GM04504 (cell line): ENCODE measurements at regions not wholly inside any gene's neighbourhood (a gene's known extent, or its start where the extent isn't known, plus 50 kb on each side); places are given as distances from the start of the nearest gene placed in this dataset.
A peak's percentile ranks its signal among the peaks of the same experiment; 100 is the strongest.

ENCODE experiments used
- DNase-seq: peaks from one replicate; pipeline ENCODE4 v3.0.0-alpha.2; 2012; ENCODE audit warnings: low read depth

DNA sequence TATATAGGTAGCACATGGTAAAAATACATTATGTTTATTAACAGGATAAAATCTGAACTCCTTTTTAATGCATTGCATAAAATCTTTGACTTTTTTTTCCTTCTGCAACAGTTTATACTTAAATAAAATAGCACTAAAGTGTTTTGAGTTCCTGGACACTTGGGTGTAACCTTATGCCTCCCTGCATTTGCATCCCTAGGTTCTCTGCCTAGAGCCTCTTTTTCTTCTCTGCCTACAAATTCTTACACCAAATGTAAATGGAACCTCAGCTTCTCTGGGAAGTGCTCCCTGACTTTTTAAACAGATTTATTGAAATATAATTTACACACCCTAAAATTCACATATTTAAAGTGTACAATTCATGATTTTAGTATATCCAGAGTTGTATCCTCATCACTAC is 1017.6 kb downstream of the CNTNAP5 start:
- no peak for DNase-seq

DNA sequence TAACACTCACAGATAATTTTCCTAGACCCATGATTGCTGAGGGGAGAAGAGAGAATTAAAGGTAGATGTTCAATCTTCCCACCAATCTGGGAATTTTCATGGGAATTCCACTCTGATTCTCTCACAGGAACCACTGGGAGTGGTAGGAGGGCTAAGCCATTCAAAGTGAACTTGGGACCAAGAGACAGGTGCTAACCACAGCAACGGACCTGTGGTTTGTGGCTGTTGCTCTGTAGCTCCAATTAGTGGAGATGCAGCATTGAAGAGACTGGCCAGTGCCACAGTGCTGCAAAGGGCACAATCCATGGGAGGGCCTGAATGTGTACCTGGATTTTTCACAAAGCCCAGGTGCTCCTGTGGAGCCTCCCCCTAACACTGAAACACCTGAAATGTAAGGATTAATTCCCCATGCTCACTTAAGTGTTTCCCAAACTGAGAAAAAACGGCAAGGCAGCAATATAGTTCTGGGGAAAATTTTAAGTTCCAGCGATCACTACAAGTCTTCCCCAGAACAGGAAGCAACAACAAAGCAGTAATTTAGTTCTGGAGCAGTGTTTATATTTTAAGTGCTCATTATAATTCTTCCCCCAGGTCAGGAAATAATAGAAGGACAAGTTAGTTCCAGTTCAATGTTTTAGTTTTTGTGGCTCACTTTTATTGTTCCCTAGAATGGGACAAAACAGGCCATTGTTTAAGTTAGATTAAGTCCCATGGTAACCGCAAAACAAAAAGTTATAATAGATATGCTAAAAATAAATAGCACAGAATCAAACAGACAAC is 1045.8 kb downstream of the CNTNAP5 start:
- DNase-seq: no peak

DNA sequence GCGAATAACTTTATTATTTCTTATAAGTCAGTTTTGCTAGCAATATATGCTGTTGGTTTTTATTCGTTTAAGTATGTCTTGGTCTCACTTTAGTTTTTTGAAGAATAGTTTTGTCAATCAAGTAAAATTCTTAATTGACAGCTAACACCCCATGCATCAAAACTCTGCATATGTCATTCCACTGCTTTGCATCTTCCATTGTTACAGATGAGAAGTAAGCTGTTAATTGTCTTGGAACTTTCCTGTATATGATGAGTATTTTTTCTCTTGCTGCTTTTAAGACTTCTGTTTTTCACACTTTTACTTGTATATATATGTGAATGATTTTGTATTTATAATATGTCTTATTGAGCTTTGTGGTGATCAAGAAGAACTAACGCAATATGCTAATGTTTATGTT is 1048.4 kb downstream of the CNTNAP5 start:
- DNase-seq: no peak

DNA sequence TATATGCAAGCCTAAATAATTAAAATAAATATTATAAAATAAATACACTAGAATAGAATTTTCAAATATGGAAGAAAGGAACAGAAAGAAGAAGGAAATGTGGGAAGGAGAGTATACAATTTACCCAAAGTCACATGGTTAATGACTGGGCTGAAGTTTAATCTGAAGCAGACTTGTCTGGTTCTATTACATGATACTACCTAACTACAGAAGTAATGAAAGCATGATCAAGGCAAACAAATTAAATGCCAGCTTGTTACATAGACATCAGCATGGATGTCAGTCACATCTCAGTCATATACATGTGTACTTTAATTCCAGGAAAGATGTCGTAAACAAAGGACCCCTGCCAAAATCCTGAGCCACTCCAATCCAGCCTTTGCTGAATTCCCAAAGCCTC is 1060.8 kb downstream of the CNTNAP5 start:
- DNase-seq: no peak

DNA sequence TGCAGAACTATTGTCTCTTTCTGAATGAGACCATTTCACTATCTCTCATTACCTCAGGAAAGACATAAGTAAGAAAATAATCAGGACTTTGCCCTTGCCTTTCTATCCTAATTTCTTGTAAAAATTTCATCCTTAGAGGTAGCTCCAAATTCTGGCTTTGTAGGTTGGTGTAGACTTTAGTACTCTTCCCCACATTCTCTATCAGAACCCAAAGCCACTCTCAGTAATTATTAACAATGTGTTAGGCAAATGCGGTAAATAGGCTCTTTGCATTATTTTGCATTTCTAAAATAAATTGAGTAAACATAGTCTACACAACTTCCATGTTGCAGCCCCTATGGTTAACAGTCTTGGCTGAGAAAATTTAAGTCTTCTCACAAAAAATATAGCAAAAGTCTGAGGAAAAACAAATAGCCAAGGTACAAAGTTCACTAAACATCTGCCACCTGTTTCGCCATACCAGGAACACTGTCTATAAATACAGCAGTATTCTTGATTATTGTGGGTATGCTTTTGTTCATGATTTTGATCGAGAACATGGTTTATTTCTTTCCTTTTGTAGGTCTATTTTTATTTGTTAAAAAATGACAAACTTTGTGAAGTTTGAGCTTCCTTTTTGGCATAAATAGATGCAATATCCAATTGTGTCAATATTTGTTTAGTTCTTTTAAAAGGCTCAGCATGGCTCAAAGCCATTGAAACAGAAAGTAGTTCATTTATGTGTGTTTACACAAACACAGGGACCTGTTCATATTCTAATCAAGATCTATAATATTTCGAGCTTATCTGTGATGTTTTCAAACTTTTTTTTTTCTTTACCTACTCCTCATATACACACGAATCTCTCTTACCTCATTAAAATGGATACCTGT is 1061.5 kb downstream of the CNTNAP5 start:
- no peak for DNase-seq

DNA sequence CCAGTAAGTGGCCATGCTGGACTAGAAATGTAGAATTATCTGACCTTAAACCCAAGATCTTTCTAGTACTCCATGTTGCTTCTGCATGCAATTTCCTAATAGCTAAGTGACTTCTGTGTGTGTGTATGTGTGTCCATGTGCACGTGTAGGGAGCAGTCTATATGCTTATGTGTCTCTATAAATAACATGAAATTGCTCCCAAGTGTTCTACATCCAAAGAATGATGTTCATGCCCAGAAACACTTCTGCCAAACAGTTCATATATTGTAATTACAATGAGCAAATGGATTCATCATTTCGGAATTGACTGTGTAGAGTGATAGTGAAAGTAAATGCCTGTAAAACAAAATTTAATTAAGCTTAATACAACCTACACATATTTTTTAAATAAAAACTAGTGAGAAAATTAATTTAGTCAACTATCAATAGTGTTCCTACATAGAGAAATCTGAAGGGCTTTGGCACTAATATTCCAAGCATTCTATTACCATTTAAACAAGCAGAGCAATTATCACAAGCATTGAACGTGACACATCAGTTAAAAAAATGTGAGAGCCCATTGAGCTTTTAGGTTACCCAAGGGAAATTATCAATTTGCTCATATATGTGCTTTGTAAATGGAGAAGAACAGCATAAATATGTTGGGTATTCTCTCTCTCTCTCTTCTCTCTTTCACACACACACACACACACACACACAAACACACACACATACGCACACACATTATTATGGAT is 1067.4 kb downstream of the CNTNAP5 start:
- DNase-seq: no peak

DNA sequence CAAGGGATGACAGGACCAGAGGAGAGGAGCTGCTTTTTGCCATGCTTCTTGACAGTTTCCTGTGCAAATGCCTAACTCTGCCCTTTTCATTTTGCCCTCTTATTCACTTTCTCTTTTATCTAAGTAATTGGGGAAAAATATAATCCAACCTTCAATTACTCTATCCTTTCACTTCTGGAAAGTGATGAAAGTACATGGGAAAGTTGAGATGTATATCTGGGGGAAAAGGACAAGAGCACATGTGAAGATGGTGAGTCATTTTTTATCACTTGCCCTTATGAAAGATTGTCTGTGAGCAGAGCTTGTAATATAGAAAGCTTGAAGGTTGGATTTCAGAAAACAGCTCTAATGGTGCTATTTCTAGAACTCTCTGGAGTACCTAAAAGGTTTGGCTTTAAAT is 1070.7 kb downstream of the CNTNAP5 start:
- no peak for DNase-seq

DNA sequence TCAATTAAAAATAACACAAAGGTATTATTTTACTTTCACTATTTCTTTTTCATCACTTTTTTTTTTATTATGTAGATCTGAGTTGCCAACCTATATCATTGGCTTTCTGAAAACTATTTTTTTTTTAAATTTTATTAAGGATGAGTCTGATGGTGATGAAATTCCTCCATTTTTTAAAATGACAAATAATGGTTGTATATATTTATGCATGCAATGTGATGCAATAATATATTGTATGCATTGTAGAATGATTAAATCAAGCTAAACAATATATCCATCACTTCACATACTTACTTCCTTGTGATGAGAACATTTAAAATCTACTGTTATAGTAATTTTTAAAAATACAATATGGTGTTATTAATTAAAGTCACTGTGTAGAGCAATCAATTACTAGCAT is 1081.6 kb downstream of the CNTNAP5 start:
- no peak for DNase-seq

DNA sequence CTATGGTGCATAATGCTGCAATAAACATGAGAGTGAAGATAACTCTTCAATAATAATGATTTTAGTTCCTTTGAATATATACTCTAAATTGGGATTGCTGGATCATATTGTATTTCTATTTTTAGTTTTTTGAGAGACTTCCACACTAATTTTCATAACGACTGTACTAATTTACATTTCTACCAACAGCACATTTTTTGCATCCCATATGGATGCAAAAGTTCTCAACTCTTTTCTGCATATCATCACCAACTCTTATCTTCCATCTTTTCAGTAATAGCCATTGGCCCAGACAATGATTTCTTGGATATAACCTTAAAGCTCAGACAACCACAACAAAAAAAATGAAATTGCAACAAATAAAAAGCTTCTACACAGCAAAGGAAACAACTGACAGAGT is 1082.4 kb downstream of the CNTNAP5 start:
- no peak for DNase-seq

DNA sequence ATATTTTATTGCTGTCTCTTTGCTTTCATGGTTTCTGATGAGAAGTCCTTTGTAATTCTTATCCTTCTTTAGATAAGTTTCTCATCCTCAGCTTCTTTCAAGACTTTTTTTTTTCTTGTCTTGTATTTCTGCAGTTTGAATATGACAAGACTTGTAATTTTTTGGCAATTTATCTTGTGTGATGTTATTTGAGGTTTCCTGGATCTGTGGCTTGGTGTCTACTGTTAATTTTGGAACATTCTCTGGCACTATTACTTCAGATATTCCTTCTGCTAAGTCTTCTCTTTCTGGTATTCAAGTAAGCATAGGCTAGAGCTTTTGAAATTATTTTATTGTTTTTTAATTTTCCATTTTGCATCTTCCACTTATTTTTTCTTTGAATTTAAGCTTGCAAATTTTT is 1083.2 kb downstream of the CNTNAP5 start:
- DNase-seq: no peak

DNA sequence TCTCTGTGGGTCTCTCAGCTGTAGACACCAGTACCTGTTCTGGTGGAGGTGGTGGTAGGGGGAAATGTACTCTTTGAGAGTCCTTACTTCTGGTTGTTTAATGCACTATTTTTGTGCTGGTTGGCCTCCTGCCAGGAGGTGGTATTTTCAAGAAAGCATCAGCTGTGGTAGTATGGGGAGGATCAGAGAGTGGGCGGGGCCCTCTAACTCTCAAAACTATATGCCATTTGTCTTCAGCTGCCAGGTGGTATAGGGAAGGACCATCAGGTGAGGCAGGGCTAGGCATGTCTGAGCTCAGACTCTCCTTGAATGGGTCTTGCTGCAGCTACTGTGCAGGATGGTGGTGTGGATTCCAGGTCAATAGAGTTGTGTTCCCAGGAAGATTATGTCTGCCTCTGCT is 1100.8 kb downstream of the CNTNAP5 start:
- no peak for DNase-seq

DNA sequence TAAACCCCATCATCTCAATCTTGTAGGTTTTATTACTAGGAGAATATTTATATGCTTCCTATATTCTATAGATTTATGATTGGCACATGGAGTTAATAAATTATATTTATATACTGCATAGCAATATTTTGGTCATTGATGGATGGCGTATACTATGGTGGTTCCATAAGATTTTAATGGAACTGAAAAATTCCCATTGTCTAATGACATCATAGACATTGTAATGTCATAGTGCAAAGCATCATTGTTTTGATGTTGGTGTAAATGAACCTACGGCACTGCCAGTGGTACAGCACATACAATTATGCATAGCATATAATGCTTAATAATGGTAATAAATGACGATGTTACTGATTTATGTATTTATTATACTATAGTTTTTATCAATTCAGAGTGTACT is 1135.9 kb downstream of the CNTNAP5 start:
- no peak for DNase-seq

DNA sequence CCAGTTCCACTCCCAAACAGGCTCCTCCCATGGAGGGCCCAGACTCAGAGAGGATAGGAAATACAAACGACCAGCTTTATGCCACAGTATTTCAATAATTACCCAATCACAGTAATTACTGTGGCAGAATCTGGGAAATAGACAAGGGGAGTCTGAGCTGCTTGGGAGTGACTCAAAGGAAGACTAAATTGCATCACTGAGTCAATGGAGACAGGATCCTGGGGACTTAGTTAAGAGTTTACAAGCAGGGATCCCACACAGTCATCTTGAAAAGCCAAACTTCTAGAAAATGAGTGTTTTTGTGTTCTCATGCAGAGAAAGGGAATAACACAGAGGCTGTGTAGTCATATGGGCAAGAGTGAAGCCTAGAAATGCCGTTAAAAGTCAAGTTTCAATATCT is 1142.1 kb downstream of the CNTNAP5 start:
- peak; percentile 17 for DNase-seq

DNA sequence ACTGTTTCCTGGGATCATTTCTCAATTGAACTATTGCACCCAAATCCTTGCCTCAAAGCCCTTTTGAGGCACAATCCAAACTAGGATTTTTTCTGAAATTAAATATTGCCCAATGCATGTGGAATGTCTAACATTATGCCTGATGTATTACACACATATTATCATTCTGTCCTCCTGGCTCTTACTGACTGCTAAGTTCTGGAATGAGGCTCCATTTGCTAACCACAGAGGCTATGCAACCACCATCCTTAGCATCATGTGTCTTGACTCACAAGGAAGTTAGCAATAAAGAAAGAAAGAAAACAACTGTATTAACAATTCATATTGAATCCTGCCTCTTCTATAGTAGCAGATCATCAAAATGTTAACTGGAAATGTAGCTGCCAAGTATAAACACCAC is 1142.7 kb downstream of the CNTNAP5 start:
- peak; percentile 34 for DNase-seq

DNA sequence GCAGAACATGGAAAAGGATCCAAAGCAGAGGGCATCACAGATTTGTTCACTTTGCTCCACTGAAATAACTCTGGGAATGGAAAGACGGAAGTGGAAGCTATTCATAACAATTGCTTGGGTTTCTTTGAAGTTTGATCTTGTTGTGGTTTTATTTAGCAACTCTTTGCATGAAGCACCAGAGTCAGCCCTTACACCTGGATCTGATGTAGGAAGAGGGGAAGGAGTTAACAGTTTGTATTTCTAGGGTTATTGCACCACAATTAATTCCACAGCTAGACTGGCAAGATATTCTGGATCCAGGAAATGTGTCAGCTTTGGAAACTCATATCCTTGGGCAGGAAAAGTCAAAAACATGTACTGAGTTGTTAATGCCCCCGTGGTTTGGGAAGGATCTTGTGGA is 1143.4 kb downstream of the CNTNAP5 start:
- no peak for DNase-seq

DNA sequence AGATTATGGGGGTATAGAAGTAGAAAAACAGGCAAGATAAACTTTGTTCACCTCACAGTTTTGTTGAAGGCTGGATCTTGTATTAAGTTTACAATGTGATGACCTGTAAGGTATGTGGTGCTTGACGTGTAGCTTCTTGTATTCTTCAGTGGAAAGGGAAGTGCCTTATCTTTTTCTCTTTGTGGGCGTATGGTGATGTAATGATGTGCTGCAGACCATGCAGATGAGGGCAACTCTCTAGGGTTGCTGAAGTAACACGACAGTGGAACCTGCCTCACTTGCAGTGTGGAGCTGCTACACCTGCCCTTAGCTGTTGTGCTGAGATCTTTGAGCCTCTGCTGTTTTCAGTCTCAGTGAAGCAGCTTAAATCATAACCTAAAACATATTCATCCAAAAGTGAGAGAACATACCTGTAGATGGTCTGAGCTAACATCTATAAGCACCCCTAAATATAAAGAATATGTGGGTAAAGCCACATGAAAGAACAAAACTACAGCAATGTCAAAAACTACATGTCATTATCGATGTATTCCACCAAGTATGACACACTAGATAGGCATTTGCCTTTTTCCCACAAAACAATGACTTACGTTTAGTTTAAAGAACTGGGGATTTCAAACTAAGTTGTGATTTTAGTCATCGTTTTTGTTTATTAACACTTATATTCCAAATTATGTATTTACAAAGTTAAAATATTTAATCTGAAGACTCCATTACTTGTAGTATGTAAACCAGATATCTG is 1144.1 kb downstream of the CNTNAP5 start:
- DNase-seq: no peak

DNA sequence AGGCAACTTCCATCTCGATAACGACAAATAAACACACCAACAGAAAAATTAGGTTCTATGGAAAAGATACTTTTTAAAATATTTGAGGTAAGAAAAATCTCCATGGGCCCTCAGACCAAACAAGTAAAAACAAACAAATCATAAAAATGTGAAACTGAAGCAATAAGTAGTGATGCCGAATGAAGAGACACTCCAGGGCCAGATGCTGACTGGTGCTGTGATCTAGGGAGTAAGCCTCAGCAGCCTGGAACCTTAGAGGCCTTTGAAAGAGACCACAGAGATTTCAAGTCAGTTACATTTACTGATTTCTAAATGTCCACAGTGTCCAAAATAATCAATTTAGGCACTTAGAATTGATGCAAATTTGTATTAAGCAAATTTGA is 1144.7 kb downstream of the CNTNAP5 start:
- no peak for DNase-seq

DNA sequence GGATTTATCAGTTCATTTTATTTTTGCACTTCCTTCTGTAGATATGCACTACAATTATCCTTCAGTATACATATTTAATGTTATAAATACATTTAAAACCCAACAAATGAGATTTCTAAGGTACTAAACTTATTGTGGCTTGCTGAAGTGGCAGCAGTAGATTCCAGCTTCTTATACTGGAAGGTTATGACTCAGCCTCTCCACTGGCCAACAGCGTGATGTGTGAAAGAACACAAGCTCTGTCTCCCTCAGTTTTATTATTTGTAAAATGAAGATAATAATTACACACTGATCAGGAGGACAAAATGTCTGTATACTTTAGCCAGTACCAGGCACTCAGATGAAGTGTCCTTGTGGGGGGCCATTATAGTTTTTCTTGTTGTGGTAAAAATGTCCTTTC is 1147.1 kb downstream of the CNTNAP5 start:
- no peak for DNase-seq

DNA sequence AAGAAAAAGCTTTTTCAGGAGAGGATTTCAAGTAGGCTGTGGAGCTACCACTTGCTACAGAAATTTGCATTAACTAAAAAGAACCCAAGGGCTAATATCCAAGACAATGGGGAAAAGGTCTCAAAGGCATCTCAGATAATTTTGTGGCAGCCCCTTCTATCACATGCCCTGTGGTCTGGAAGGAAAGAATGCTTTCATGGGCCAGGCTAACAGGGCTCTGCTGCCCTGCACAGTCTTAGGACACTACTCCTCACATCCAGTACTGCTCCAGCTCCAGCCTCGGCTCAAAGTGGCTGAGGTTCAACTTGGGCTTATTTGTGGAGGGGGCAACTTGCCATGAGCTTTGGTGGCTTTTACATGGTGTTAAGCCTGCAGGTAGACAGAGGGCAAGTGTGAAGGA is 1150.3 kb downstream of the CNTNAP5 start:
- DNase-seq: no peak

DNA sequence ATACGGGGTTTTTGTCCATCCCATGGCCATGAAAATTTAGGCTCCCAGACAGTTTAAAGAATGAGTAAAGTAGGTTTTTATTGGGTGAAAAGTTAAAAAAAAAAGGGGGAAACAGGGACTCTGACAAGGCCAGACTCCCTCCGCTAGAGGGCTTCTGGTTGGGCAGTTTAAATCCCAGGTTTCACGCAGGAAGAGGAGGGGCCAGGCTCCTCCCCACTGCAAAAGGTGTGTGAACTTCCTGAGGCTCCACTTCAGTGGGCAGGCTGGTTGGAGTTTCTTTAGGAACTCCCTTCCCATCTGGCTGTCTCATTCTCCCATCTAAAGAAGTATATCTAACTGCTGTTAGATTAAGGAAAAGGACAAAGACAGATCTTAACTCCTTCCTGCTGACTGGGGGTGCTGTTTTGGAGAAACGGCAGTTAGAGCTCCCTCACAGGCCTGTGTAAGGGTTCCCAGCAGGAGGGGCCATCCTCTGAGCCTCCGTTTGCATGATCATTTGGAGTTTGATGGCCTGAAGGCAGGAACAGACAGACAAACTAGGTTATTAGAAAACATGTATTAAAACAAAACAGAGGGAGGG is 1160.7 kb downstream of the CNTNAP5 start:
- no peak for DNase-seq

DNA sequence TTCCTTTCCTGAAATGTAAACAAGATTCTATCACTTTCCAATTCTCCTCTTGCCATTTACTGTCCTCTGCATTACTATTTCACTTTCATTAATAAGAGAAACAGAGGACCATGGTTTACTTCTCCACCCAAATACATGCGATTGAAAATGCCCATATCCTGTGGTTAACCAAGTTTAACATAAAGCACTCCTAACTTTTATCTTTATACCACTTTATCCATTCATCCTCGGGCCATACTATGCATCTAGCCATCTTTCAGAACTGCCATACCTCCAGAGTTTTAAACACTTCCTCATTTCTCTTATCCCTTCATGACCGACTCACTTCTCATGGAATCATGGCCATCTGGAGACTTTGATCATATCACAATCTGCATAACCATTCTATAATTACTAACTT is 1182.3 kb downstream of the CNTNAP5 start:
- DNase-seq: no peak

DNA sequence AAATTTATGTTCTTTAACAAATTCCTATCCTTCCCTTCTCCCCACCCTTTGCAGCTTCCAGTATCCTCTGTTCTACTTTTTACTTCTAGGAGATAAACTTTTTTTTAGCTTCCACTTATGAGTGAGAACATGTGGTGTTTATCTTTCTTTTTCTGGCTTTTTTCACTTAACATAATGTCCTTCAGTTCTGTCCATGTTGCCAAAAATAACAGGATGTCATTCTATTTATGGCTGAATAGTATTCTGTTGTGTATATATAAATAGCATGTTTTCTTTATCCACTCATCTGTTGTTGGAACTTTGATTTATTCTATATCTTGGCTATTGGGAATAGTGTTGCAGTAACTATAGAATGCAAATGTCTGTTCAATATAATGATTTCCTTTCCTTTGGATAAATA is 1191.2 kb downstream of the CNTNAP5 start:
- DNase-seq: no peak
